GM12892 (cell line): ENCODE measurements at regions not wholly inside any gene's neighbourhood (a gene's known extent, or its start where the extent isn't known, plus 50 kb on each side); places are given as distances from the start of the nearest gene placed in this dataset.

Experiments used
- POLR2A ChIP-seq: IDR thresholded peaks from 2 replicates; pipeline ENCODE4 v1.6.1; 2011; ENCODE audit warnings: low read depth, low read length, control low read depth
- POLR2AphosphoS5 ChIP-seq: IDR thresholded peaks from 2 replicates; pipeline ENCODE4 v1.6.1; 2011; ENCODE audit warnings: low read depth, low read length, control low read depth
- TAF1 ChIP-seq: IDR thresholded peaks from 2 replicates; pipeline ENCODE4 v1.6.1; 2011; ENCODE audit warnings: low read depth, mild to moderate bottlenecking, control low read depth, low read length, borderline replicate concordance

DNA sequence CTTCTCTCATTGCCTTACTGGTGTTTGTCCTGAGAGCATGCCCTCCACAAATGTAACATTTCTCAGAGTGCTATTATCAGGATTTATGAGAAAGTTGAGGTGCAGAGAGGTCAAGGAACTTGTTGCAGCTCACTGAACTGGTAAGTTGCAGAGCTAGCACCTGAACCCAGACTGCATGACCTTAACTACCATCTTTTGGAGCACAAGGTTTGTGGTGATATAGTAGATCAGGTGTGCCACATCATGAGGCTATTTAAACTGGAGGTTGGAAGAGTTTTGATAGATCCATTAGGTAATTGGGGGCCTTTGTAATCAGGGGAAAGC is 112.0 kb upstream of the CITED2 start:
- no peak for TF ChIP-seq POLR2A
- TF ChIP-seq TAF1, result no peak
- no peak for TF ChIP-seq POLR2AphosphoS5
